Nephron (organoid): ENCODE measurements at regions not wholly inside any gene's neighbourhood (a gene's known extent, or its start where the extent isn't known, plus 50 kb on each side); places are given as distances from the start of the nearest gene placed in this dataset.

Source experiments
- H3K27ac Mint-ChIP-seq, 3 experiments: 2 replicates each; pipeline ENCODE4 v1.8.0; 2020; ENCODE audit warnings: mixed read lengths in 3 of 3, mild to moderate bottlenecking in 2 of 3, moderate library complexity in 1 of 3
- H3K27me3 Mint-ChIP-seq: 2 replicates; pipeline ENCODE4 v1.8.0; 2021; ENCODE audit warnings: low read depth, mild to moderate bottlenecking, moderate library complexity, mixed read lengths
- H3K36me3 Mint-ChIP-seq: 2 replicates; pipeline ENCODE4 v1.8.0; 2020; ENCODE audit warnings: low read depth, mixed read lengths
- H3K4me1 Mint-ChIP-seq: 2 replicates; pipeline ENCODE4 v1.8.0; 2020; ENCODE audit warnings: mixed read lengths
- H3K4me3 Mint-ChIP-seq, 3 experiments: 2 replicates each; pipeline ENCODE4 v1.8.0; 2020; ENCODE audit warnings: mild to moderate bottlenecking in 3 of 3, mixed read lengths in 3 of 3, moderate library complexity in 2 of 3
- H3K9me3 Mint-ChIP-seq: 2 replicates; pipeline ENCODE4 v1.8.0; 2020; ENCODE audit warnings: mixed read lengths
- TF ChIP-seq, protein P1 (sequence below), 3 experiments: fragments of 200-600 bp; sonication (generic); IDR thresholded peaks; one replicate each; pipeline ENCODE4 v1.5.0; 2021; ENCODE audit warnings: antibody characterized with exemption in 3 of 3; ENCODE audit not compliant: unreplicated experiment in 3 of 3

DNA sequence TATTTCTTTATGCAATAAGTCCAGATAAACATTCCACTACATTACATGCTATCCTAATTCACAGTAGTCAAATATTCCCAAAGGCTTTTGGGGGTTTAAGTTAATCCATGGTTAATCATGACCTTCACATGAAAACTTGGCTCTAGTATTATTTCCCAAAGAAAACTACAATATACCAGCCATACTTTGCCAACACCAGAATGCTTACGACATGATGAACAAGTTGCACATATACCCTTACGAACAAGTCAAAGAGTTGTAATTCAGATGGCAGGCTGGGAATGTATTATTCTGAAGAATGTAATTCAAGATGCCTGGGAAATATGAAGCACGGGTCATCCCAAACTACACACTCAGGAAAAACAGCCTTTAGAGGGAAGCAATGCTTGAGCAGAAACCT, 499.6 kb downstream of the PPARGC1A start:
- no peak overlapping the region for H3K4me3 Mint-ChIP-seq
- H3K9me3 Mint-ChIP-seq = peaks cover 7% of the 10 kb centered on the region
- no peaks in the 10 kb centered on the region for H3K27me3 Mint-ChIP-seq

DNA sequence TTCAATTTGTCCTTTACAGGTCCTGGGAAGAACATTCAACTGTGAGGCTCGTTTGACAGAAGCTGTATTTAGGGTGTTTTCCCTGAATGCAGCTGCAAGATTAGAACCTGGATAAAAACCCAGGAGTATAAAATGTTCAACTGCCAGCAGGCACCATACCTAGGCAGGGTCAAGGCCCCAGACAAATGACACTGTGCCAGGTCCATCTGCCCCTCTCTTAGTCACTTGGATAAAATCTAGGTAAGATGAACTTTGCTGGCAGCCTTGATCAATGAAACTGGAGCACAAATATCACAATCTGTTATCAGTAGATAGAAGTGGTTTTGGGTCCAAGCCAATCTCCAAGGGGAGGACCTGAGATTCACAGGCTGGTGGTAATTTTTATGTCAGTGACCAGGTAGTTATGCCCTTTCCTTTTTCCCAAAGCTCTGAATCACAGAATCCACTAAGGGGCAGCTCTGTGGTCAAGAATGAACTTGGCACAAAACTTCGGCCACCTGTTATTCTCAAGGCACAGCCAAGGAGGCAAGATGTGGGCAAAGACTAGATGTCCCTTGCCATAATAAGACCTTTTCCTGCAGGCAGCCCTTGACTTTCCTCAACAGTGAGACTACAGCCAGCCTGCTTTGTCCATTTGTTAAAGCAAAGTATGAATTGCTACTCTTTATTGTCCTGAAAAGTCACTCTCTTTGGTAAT, 501.0 kb downstream of the PPARGC1A start:
- peaks cover 3% of the 10 kb centered on the region for H3K9me3 Mint-ChIP-seq
- H3K4me3 Mint-ChIP-seq = no peak overlapping the region
- TF ChIP-seq, protein P1, sequence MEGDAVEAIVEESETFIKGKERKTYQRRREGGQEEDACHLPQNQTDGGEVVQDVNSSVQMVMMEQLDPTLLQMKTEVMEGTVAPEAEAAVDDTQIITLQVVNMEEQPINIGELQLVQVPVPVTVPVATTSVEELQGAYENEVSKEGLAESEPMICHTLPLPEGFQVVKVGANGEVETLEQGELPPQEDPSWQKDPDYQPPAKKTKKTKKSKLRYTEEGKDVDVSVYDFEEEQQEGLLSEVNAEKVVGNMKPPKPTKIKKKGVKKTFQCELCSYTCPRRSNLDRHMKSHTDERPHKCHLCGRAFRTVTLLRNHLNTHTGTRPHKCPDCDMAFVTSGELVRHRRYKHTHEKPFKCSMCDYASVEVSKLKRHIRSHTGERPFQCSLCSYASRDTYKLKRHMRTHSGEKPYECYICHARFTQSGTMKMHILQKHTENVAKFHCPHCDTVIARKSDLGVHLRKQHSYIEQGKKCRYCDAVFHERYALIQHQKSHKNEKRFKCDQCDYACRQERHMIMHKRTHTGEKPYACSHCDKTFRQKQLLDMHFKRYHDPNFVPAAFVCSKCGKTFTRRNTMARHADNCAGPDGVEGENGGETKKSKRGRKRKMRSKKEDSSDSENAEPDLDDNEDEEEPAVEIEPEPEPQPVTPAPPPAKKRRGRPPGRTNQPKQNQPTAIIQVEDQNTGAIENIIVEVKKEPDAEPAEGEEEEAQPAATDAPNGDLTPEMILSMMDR (IDR thresholded peaks at IDR 0.05; ENCODE audit: unreplicated experiment in 3 of 3) = no peak
- H3K36me3 Mint-ChIP-seq = no peaks in the 10 kb centered on the region
- no peaks in the 10 kb centered on the region for H3K4me1 Mint-ChIP-seq
- no peaks in the 10 kb centered on the region for H3K27me3 Mint-ChIP-seq
- H3K27ac Mint-ChIP-seq = no peak overlapping the region

More for the DNA sequence above, 499.6 kb downstream of the PPARGC1A start:
- no peak overlapping the region for H3K27ac Mint-ChIP-seq
- TF ChIP-seq, protein P1 (IDR thresholded peaks at IDR 0.05; ENCODE audit: unreplicated experiment in 3 of 3) = no peak
- H3K4me1 Mint-ChIP-seq = no peaks in the 10 kb centered on the region
- H3K36me3 Mint-ChIP-seq = no peaks in the 10 kb centered on the region

DNA sequence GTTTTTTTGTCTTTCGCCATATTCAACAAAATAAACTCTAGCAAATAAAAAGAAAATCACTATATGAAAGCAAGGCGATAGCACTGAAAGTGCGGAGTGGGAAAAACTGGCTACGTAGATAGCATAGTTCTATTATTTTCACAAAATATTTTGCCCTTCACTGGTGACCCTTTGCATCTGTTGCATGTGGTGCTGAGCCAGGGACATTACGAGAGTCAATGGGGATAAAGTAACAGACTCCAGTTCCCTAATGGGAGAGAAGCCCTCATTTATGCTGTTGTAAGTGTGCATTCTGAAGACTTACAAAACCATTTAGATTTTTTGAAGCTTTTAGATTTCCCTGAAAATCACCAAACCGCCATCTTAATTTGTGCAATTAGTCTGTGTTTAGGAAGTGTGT, 501.6 kb downstream of the PPARGC1A start:
- H3K4me3 Mint-ChIP-seq = no peak overlapping the region
- no peak overlapping the region for H3K27ac Mint-ChIP-seq
- no peaks in the 10 kb centered on the region for H3K27me3 Mint-ChIP-seq
- H3K36me3 Mint-ChIP-seq = no peaks in the 10 kb centered on the region
- TF ChIP-seq, protein P1 (IDR thresholded peaks at IDR 0.05; ENCODE audit: unreplicated experiment in 3 of 3) = no peak
- H3K4me1 Mint-ChIP-seq = no peaks in the 10 kb centered on the region
- peaks cover 3% of the 10 kb centered on the region for H3K9me3 Mint-ChIP-seq

DNA sequence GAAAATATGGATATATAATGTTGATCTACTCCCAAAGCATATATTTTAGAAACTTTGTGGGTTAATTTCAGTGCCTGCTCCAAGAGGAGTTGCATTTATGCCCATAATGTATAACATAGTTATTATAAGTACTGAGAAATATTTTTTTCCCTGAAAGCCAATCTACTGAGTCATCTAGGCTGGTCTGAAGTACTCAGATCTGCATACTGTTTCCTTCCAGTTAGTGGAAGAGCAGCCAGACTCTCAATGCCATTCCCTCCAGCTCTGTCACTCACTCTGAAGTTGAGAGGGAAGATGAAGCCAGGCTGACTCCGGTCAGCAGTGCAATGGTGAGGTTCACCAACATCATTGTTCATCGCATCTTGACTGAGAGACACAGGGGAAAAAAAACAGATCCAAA, 505.1 kb downstream of the PPARGC1A start:
- TF ChIP-seq, protein P1 (IDR thresholded peaks at IDR 0.05; ENCODE audit: unreplicated experiment in 3 of 3) = no peak
- Mint-ChIP-seq H3K27me3 (no peaks in the 10 kb centered on the region), H3K27ac (no peak overlapping the region)

DNA sequence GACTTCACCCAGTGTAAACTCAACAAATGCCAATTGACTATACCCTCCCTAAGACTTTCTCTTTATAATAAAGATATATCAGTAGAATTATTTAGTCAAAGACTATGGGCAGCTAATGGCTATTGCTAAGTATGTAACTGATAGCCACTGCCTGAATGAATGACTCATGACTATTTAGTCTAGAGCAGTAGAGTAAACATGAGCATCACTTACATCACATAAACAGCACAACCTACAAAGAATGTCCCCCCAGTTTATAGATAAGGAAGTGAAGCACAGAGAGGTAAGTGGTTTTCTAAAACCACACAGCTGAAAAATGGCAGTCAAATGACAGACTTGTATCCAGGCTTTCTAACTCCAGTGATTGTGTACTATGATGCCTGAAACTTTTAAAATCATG, 507.0 kb downstream of the PPARGC1A start:
- no peaks in the 10 kb centered on the region for H3K4me1 Mint-ChIP-seq
- no peaks in the 10 kb centered on the region for H3K9me3 Mint-ChIP-seq
- TF ChIP-seq, protein P1 (IDR thresholded peaks at IDR 0.05; ENCODE audit: unreplicated experiment in 3 of 3) = no peak
- H3K27ac Mint-ChIP-seq = no peak overlapping the region
- H3K27me3 Mint-ChIP-seq = no peaks in the 10 kb centered on the region
- no peak overlapping the region for H3K4me3 Mint-ChIP-seq
- no peaks in the 10 kb centered on the region for H3K36me3 Mint-ChIP-seq

More for the DNA sequence above, 505.1 kb downstream of the PPARGC1A start:
- no peaks in the 10 kb centered on the region for H3K9me3 Mint-ChIP-seq
- H3K36me3 Mint-ChIP-seq = no peaks in the 10 kb centered on the region
- H3K4me3 Mint-ChIP-seq = no peak overlapping the region
- H3K4me1 Mint-ChIP-seq = no peaks in the 10 kb centered on the region

DNA sequence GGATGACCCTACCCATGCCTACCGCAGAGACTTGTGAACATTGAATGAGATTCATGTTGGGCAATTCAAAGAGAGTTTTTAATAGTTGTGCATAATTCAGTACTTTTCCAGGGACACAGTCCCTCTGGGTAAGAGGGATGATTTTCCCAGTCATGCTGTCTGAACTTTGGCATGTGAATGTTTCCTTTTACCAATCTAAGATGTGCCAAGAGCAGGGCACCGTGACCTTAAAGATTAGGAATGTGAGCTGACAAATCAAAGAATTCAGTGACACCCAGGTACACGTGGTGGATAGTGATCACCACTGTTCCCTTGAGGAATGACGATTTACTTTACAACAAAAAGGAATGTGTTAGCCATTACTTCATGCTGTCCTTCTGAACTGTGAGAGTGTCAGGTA, 515.6 kb downstream of the PPARGC1A start:
- TF ChIP-seq, protein P1 (IDR thresholded peaks at IDR 0.05; ENCODE audit: unreplicated experiment in 3 of 3) = no peak

More for the DNA sequence above, 515.6 kb downstream of the PPARGC1A start:
- Mint-ChIP-seq H3K27ac (no peak overlapping the region), H3K27me3 (no peaks in the 10 kb centered on the region), H3K4me3 (no peak overlapping the region), H3K9me3 (no peaks in the 10 kb centered on the region), H3K4me1 (peaks cover 3% of the 10 kb centered on the region), H3K36me3 (no peaks in the 10 kb centered on the region)
